ENCODE measurements at regions not wholly inside any gene's neighbourhood (a gene's known extent, or its start where the extent isn't known, plus 50 kb on each side); places are given as distances from the start of the nearest gene placed in this dataset.

GRCh38 chr6:170183521-170183920 lies 107.4 kb downstream of the DLL1 start:
- H3K4me1 ChIP-seq (ENCODE audit: control insufficient read depth, extremely low read depth, insufficient read depth, low read length) = peaks cover 12% of the 10 kb centered on the region
- no peak overlapping the region for H3K4me2 ChIP-seq (ENCODE audit: insufficient read depth, low read length)
- POLR2A ChIA-PET = no interaction called here
- no peak overlapping the region for H3K4me3 ChIP-seq (replicated peaks in 1 of 3; ENCODE audit: insufficient read depth in 1 of 3, low read depth in 1 of 3, low read length in 3 of 3)
- no peaks in the 10 kb centered on the region for H3K79me2 ChIP-seq (ENCODE audit: control insufficient read depth, insufficient read depth, low read length)
- dilution Hi-C loops (cut with MboI; ENCODE audit: extremely low pct_ligation_motif_present, low sequenced_read_pairs) = no loop called here
- no peaks in the 10 kb centered on the region for H3K9me3 ChIP-seq (replicated peaks; ENCODE audit: control insufficient read depth, insufficient read depth, low read length)
- H3K27me3 ChIP-seq (ENCODE audit: control insufficient read depth in 2 of 2, insufficient read depth in 2 of 2, low read length in 2 of 2) = no peaks in the 10 kb centered on the region
- CTCF ChIA-PET = no interaction called here
- H2AFZ ChIP-seq (ENCODE audit: low read depth, low read length) = no peak overlapping the region
- FAIRE-seq (no peak), DNase-seq (ENCODE audit: low read depth, low spot score) (no peak)
- no peak overlapping the region for H3K27ac ChIP-seq (ENCODE audit: insufficient read depth, low read depth, low read length)
- H3K9ac ChIP-seq (replicated peaks; ENCODE audit: extremely low read depth, insufficient read depth, low read length) = no peak overlapping the region
- no peaks in the 10 kb centered on the region for H3K36me3 ChIP-seq (ENCODE audit: control insufficient read depth in 2 of 2, extremely low read depth in 1 of 2, insufficient read depth in 2 of 2, low read length in 2 of 2)
- H4K20me1 ChIP-seq (replicated peaks; ENCODE audit: control insufficient read depth, extremely low read depth, insufficient read depth, low read length) = no peaks in the 10 kb centered on the region
- no TSS peak for BruUV-seq (replicated peaks)
- intact Hi-C loops (cut with micrococcal nuclease) = no loop called here
- H3K9me1 ChIP-seq (replicated peaks; ENCODE audit: control insufficient read depth, extremely low read depth, insufficient read depth, low read length) = no peaks in the 10 kb centered on the region
- TF ChIP-seq GATA2 (IDR thresholded peaks at IDR 0.05; ENCODE audit: insufficient read depth, insufficient read length, low read depth, low read length) (no peak), JUN (IDR thresholded peaks at IDR 0.05; ENCODE audit: borderline replicate concordance, insufficient read depth, insufficient read length, low read depth) (no peak), POLR2AphosphoS5 (IDR thresholded peaks at IDR 0.05; ENCODE audit: insufficient read depth, low read depth, low read length) (no peak), FOS (IDR thresholded peaks at IDR 0.05; ENCODE audit: borderline replicate concordance, insufficient read depth, low read length) (no peak), CTCF (IDR thresholded peaks at IDR 0.05; ENCODE audit: extremely low read depth in 1 of 2, insufficient read depth in 1 of 2, low read depth in 1 of 2, low read length in 2 of 2) (no peak), POLR2A (IDR thresholded peaks at IDR 0.05; ENCODE audit: low read depth, low read length) (no peak), EZH2 (IDR thresholded peaks at IDR 0.05; ENCODE audit: borderline replicate concordance, low read depth, low read length, severe bottlenecking) (no peak)

GRCh38 chr6:170182781-170183120 lies 108.1 kb downstream of the DLL1 start:
- no peaks in the 10 kb centered on the region for H3K27me3 ChIP-seq (ENCODE audit: control insufficient read depth in 2 of 2, insufficient read depth in 2 of 2, low read length in 2 of 2)
- CTCF ChIA-PET = no interaction called here
- H3K9ac ChIP-seq (replicated peaks; ENCODE audit: extremely low read depth, insufficient read depth, low read length) = no peak overlapping the region
- H4K20me1 ChIP-seq (replicated peaks; ENCODE audit: control insufficient read depth, extremely low read depth, insufficient read depth, low read length) = no peaks in the 10 kb centered on the region
- H2AFZ ChIP-seq (ENCODE audit: low read depth, low read length) = no peak overlapping the region
- intact Hi-C loops (cut with micrococcal nuclease) = no loop called here
- H3K9me3 ChIP-seq (replicated peaks; ENCODE audit: control insufficient read depth, insufficient read depth, low read length) = no peaks in the 10 kb centered on the region
- H3K9me1 ChIP-seq (replicated peaks; ENCODE audit: control insufficient read depth, extremely low read depth, insufficient read depth, low read length) = no peaks in the 10 kb centered on the region
- DNase-seq (ENCODE audit: low read depth, low spot score) = no peak
- H3K4me2 ChIP-seq (ENCODE audit: insufficient read depth, low read length) = no peak overlapping the region
- dilution Hi-C loops (cut with MboI; ENCODE audit: extremely low pct_ligation_motif_present, low sequenced_read_pairs) = no loop called here
- no peak for TF ChIP-seq EZH2 (IDR thresholded peaks at IDR 0.05; ENCODE audit: borderline replicate concordance, low read depth, low read length, severe bottlenecking)
- TF ChIP-seq JUN (IDR thresholded peaks at IDR 0.05; ENCODE audit: borderline replicate concordance, insufficient read depth, insufficient read length, low read depth) = no peak
- TF ChIP-seq GATA2 (IDR thresholded peaks at IDR 0.05; ENCODE audit: insufficient read depth, insufficient read length, low read depth, low read length) = no peak
- TF ChIP-seq POLR2A (IDR thresholded peaks at IDR 0.05; ENCODE audit: low read depth, low read length) = no peak
- no peak for TF ChIP-seq CTCF (IDR thresholded peaks at IDR 0.05; ENCODE audit: extremely low read depth in 1 of 2, insufficient read depth in 1 of 2, low read depth in 1 of 2, low read length in 2 of 2)
- TF ChIP-seq POLR2AphosphoS5 (IDR thresholded peaks at IDR 0.05; ENCODE audit: insufficient read depth, low read depth, low read length) = no peak
- no peak for TF ChIP-seq MYC (IDR thresholded peaks at IDR 0.05; ENCODE audit: low read depth, low read length)
- H3K79me2 ChIP-seq (ENCODE audit: control insufficient read depth, insufficient read depth, low read length) = no peaks in the 10 kb centered on the region
- no TSS peak for BruUV-seq (replicated peaks)
- POLR2A ChIA-PET = no interaction called here
- no peak overlapping the region for H3K4me3 ChIP-seq (replicated peaks in 1 of 3; ENCODE audit: insufficient read depth in 1 of 3, low read depth in 1 of 3, low read length in 3 of 3)
- H3K4me1 ChIP-seq (ENCODE audit: control insufficient read depth, extremely low read depth, insufficient read depth, low read length) = peaks cover 19% of the 10 kb centered on the region
- no peaks in the 10 kb centered on the region for H3K36me3 ChIP-seq (ENCODE audit: control insufficient read depth in 2 of 2, extremely low read depth in 1 of 2, insufficient read depth in 2 of 2, low read length in 2 of 2)
- no peak for FAIRE-seq
- H3K27ac ChIP-seq (ENCODE audit: insufficient read depth, low read depth, low read length) = no peak overlapping the region
